K562 (cell line): ENCODE measurements at regions not wholly inside any gene's neighbourhood (a gene's known extent, or its start where the extent isn't known, plus 50 kb on each side); places are given as distances from the start of the nearest gene placed in this dataset.

Experiments used
- ATAC-seq: fragments of 200-7000 bp; cut with Tn5 transposase; 3 replicates; pipeline ENCODE4 v1.9.1; 2020; ENCODE audit warnings: moderate library complexity
- BruUV-seq: library from RNA; stranded (reverse); fragments of 400-500 nt; replicated peaks from 2 replicates; lab custom pipeline; 2021; lab: Mats Ljungman, UMichigan
- CTCF ChIA-PET: fragments of 300-600 bp; formaldehyde crosslinking; extraction: SDS; loops from one replicate; lab custom pipeline; 2021; ENCODE audit warnings: low intra/inter-chr PET ratio; lab: Yijun Ruan, JAX
- POLR2A ChIA-PET: fragments of 300-600, 350-650 bp; sonication (Branson Sonifier 250); formaldehyde crosslinking; extraction: SDS; loops from one replicate; lab custom pipeline; 2021; ENCODE audit warnings: antibody characterized with exemption, inconsistent platforms; lab: Yijun Ruan, JAX
- DNase-seq, 4 experiments: peaks; one replicate each; pipeline versions ENCODE4 v3.0.0 to v3.0.0-alpha.2; 2011 to 2018; ENCODE audit warnings: low spot score in 3 of 4, mixed read lengths in 3 of 4; ENCODE audit errors: extremely low read depth in 1 of 4
- FAIRE-seq: peaks from 2 replicates; lab custom pipeline; 2011; peaks lifted over from hg19 to GRCh38; lab: Jason Lieb, UNC
- H2AFZ ChIP-seq: 2 replicates; pipeline ENCODE4 v1.6.0; 2011; ENCODE audit warnings: low read depth, low read length, control low read depth, inconsistent platforms
- H3K27ac ChIP-seq: fragments of 200-600 bp; 3 replicates; pipeline ENCODE4 v1.8.0; 2011; ENCODE audit warnings: low read depth, mild to moderate bottlenecking, control low read depth, inconsistent platforms, low read length, moderate library complexity, mixed read lengths; ENCODE audit errors: extremely low read depth
- H3K27me3 ChIP-seq, 2 experiments: fragments of 300-600 bp in 1 of 2; 2 replicates in 1 of 2; 3 replicates in 1 of 2; pipeline versions ENCODE4 v1.6.0 to v1.8.0; 2011; ENCODE audit warnings: inconsistent platforms in 2 of 2, low read length in 2 of 2, mild to moderate bottlenecking in 1 of 2, mixed read lengths in 1 of 2, moderate library complexity in 1 of 2; ENCODE audit not compliant: control insufficient read depth in 2 of 2, insufficient read depth in 2 of 2
- H3K36me3 ChIP-seq: fragments of 300-600 bp; 3 replicates; pipeline ENCODE4 v1.8.0; 2011; ENCODE audit warnings: mild to moderate bottlenecking, low read length, inconsistent platforms; ENCODE audit not compliant: control insufficient read depth, insufficient read depth
- H3K4me1 ChIP-seq, 2 experiments: fragments of 200-600 bp in 1 of 2; replicated peaks in 1 of 2; 2 replicates in 1 of 2; 3 replicates in 1 of 2; pipeline versions ENCODE4 v1.5.1 to v1.8.0; 2011; ENCODE audit warnings: inconsistent platforms in 2 of 2, low read length in 2 of 2, mild to moderate bottlenecking in 1 of 2, mixed read lengths in 1 of 2, moderate library complexity in 1 of 2; ENCODE audit not compliant: control insufficient read depth in 2 of 2, insufficient read depth in 2 of 2
- H3K4me2 ChIP-seq: 2 replicates; pipeline ENCODE4 v1.6.1; 2011; ENCODE audit warnings: low read length, control low read depth, inconsistent platforms, mixed read lengths; ENCODE audit not compliant: insufficient read depth
- H3K4me3 ChIP-seq: fragments of 200-600 bp; sonication (generic), shearing (Covaris generic); 2 replicates; pipeline ENCODE4 v1.5.1; 2016; ENCODE audit warnings: control low read depth, inconsistent platforms
- H3K79me2 ChIP-seq: fragments of 200-600 bp; 3 replicates; pipeline ENCODE4 v1.8.0; 2011; ENCODE audit warnings: low read length, inconsistent platforms; ENCODE audit not compliant: control insufficient read depth, insufficient read depth
- H3K9ac ChIP-seq, 2 experiments: 2 replicates each; pipeline versions ENCODE4 v1.6.0 to v1.6.1; 2011; ENCODE audit warnings: low read depth in 2 of 2, low read length in 2 of 2, control low read depth in 1 of 2, inconsistent platforms in 1 of 2, mild to moderate bottlenecking in 1 of 2, mixed read lengths in 1 of 2; ENCODE audit not compliant: insufficient read depth in 1 of 2
- H3K9me1 ChIP-seq: one replicate; pipeline ENCODE4 v1.6.0; 2011; ENCODE audit warnings: inconsistent platforms, mild to moderate bottlenecking, low read length, moderate library complexity; ENCODE audit not compliant: control insufficient read depth, insufficient read depth
- H3K9me3 ChIP-seq: replicated peaks from 2 replicates; pipeline ENCODE4 v1.5.1; 2011; ENCODE audit warnings: low read depth, low read length, inconsistent platforms; ENCODE audit not compliant: control insufficient read depth, insufficient read depth
- H4K20me1 ChIP-seq: replicated peaks from 2 replicates; pipeline ENCODE4 v1.6.1; 2011; ENCODE audit warnings: low read length, inconsistent platforms, mixed read lengths; ENCODE audit not compliant: control insufficient read depth, insufficient read depth
- ETV5 ChIP-seq: sonication (generic); formaldehyde crosslinking; IDR thresholded peaks from 2 replicates; pipeline ENCODE4 v1.4.0; 2020; ENCODE audit warnings: low read depth, mild to moderate bottlenecking, missing genetic modification reagents
- NCOA6 ChIP-seq: fragments of 450-650 bp; IDR thresholded peaks from 2 replicates; pipeline ENCODE4 v1.6.1; 2017; ENCODE audit warnings: mild to moderate bottlenecking
- PHF8 ChIP-seq: fragments of 200-600 bp; sonication (generic); IDR thresholded peaks from 2 replicates; pipeline ENCODE4 v1.6.1; 2012; ENCODE audit warnings: mixed run types, mild to moderate bottlenecking, inconsistent platforms, low read length, moderate library complexity, borderline replicate concordance
- PTTG1 ChIP-seq: fragments of 450-650 bp; IDR thresholded peaks from 2 replicates; pipeline ENCODE4 v1.6.1; 2016; ENCODE audit warnings: low read depth, mild to moderate bottlenecking, missing genetic modification characterization, missing compliant biosample characterization
- WGBS: fragments of 100-300 bp; shearing (Covaris generic); methylation state at CpG from one replicate; pipeline ENCODE4 v1.1.6; 2016; ENCODE audit warnings: low coverage, mixed read lengths; ENCODE audit not compliant: insufficient coverage; ENCODE audit errors: missing lambda C conversion rate; 5-methylcytosine and 5-hydroxymethylcytosine counted together
- in situ Hi-C: fragments of 300-500 bp; cut with MboI; formaldehyde crosslinking; loops from 4 replicates; pipeline ENCODE4 v1.15.0; 2018; ENCODE audit warnings: inconsistent platforms, mixed read lengths
- intact Hi-C: fragments of 100-400 bp; cut with micrococcal nuclease; formaldehyde crosslinking; loops from 2 replicates; pipeline ENCODE4 v1.14.2; 2022
- TF ChIP-seq, protein P1 (sequence below), 2 experiments: fragments of 450-650 bp in 1 of 2; IDR thresholded peaks; 2 replicates each; pipeline ENCODE4 v1.6.1; 2011 to 2017; ENCODE audit warnings: low read depth in 2 of 2, antibody characterized with exemption in 1 of 2, borderline replicate concordance in 1 of 2, low read length in 1 of 2, mild to moderate bottlenecking in 1 of 2, mixed read lengths in 1 of 2; ENCODE audit not compliant: control insufficient read depth in 1 of 2
- TF ChIP-seq, protein P2 (sequence below): fragments of 450-650 bp; IDR thresholded peaks from 2 replicates; pipeline ENCODE4 v1.6.1; 2018; ENCODE audit not compliant: partially characterized antibody
- TF ChIP-seq, protein P3 (sequence below): fragments of 200-800 bp; sonication (Bioruptor generic); IDR thresholded peaks from 2 replicates; pipeline ENCODE4 v1.6.1; 2016; ENCODE audit warnings: missing genetic modification characterization, missing compliant biosample characterization
- TF ChIP-seq, protein P4 (sequence below): fragments of 450-650 bp; formaldehyde crosslinking; IDR thresholded peaks from 2 replicates; pipeline ENCODE4 v1.4.0; 2020; ENCODE audit warnings: mild to moderate bottlenecking, moderate library complexity

DNA sequence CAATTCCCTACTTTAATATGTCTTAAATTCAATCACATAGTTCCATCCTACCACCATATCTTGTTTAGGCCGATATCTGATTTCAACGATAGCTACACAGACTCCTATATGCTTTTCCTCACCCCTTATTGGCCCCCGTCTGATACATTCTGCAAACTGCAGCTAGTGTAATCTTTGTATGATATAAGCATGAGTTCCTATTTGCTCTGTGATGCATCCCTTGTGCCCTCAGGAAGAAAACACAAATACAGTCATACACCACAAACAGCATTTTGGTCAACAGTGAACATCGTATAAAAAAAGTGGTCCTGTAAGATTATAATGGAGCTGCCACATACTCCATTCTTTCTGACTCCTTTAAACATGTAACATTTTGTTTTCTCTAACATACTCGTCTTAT, 837.8 kb upstream of the CDH6 start:
- DNase-seq (no peak), FAIRE-seq (no peak), ATAC-seq (no peak)
- in situ Hi-C loops: no loop called here
- POLR2A ChIA-PET: no interaction called here
- CTCF ChIA-PET: no interaction called here
- intact Hi-C loops: no loop called here
- no peaks in the 10 kb centered on the region for H4K20me1 ChIP-seq
- BruUV-seq: no TSS peak
- no peaks in the 10 kb centered on the region for H3K27me3 ChIP-seq
- H3K9me3 ChIP-seq: no peaks in the 10 kb centered on the region
- H3K4me2 ChIP-seq: no peak overlapping the region
- H3K4me1 ChIP-seq: no peaks in the 10 kb centered on the region
- H3K36me3 ChIP-seq: no peaks in the 10 kb centered on the region
- H3K79me2 ChIP-seq: no peaks in the 10 kb centered on the region
- H3K27ac ChIP-seq: no peak overlapping the region
- no peak overlapping the region for H3K4me3 ChIP-seq
- 0% methylated on average over 5 of the region's 5 CpGs for WGBS
- H3K9ac ChIP-seq: no peak overlapping the region
- no peak overlapping the region for H2AFZ ChIP-seq
- no peaks in the 10 kb centered on the region for H3K9me1 ChIP-seq
- TF ChIP-seq, protein P1, sequence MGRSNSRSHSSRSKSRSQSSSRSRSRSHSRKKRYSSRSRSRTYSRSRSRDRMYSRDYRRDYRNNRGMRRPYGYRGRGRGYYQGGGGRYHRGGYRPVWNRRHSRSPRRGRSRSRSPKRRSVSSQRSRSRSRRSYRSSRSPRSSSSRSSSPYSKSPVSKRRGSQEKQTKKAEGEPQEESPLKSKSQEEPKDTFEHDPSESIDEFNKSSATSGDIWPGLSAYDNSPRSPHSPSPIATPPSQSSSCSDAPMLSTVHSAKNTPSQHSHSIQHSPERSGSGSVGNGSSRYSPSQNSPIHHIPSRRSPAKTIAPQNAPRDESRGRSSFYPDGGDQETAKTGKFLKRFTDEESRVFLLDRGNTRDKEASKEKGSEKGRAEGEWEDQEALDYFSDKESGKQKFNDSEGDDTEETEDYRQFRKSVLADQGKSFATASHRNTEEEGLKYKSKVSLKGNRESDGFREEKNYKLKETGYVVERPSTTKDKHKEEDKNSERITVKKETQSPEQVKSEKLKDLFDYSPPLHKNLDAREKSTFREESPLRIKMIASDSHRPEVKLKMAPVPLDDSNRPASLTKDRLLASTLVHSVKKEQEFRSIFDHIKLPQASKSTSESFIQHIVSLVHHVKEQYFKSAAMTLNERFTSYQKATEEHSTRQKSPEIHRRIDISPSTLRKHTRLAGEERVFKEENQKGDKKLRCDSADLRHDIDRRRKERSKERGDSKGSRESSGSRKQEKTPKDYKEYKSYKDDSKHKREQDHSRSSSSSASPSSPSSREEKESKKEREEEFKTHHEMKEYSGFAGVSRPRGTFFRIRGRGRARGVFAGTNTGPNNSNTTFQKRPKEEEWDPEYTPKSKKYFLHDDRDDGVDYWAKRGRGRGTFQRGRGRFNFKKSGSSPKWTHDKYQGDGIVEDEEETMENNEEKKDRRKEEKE (IDR thresholded peaks at IDR 0.05; ENCODE audit: borderline replicate concordance in 1 of 2, control insufficient read depth in 1 of 2, low read depth in 2 of 2, low read length in 1 of 2): no peak
- TF ChIP-seq, protein P2, sequence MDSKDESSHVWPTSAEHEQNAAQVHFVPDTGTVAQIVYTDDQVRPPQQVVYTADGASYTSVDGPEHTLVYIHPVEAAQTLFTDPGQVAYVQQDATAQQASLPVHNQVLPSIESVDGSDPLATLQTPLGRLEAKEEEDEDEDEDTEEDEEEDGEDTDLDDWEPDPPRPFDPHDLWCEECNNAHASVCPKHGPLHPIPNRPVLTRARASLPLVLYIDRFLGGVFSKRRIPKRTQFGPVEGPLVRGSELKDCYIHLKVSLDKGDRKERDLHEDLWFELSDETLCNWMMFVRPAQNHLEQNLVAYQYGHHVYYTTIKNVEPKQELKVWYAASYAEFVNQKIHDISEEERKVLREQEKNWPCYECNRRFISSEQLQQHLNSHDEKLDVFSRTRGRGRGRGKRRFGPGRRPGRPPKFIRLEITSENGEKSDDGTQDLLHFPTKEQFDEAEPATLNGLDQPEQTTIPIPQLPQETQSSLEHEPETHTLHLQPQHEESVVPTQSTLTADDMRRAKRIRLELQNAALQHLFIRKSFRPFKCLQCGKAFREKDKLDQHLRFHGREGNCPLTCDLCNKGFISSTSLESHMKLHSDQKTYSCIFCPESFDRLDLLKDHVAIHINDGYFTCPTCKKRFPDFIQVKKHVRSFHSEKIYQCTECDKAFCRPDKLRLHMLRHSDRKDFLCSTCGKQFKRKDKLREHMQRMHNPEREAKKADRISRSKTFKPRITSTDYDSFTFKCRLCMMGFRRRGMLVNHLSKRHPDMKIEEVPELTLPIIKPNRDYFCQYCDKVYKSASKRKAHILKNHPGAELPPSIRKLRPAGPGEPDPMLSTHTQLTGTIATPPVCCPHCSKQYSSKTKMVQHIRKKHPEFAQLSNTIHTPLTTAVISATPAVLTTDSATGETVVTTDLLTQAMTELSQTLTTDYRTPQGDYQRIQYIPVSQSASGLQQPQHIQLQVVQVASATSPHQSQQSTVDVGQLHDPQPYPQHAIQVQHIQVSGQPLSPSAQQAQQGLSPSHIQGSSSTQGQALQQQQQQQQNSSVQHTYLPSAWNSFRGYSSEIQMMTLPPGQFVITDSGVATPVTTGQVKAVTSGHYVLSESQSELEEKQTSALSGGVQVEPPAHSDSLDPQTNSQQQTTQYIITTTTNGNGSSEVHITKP: no peak
- TF ChIP-seq, protein P3, sequence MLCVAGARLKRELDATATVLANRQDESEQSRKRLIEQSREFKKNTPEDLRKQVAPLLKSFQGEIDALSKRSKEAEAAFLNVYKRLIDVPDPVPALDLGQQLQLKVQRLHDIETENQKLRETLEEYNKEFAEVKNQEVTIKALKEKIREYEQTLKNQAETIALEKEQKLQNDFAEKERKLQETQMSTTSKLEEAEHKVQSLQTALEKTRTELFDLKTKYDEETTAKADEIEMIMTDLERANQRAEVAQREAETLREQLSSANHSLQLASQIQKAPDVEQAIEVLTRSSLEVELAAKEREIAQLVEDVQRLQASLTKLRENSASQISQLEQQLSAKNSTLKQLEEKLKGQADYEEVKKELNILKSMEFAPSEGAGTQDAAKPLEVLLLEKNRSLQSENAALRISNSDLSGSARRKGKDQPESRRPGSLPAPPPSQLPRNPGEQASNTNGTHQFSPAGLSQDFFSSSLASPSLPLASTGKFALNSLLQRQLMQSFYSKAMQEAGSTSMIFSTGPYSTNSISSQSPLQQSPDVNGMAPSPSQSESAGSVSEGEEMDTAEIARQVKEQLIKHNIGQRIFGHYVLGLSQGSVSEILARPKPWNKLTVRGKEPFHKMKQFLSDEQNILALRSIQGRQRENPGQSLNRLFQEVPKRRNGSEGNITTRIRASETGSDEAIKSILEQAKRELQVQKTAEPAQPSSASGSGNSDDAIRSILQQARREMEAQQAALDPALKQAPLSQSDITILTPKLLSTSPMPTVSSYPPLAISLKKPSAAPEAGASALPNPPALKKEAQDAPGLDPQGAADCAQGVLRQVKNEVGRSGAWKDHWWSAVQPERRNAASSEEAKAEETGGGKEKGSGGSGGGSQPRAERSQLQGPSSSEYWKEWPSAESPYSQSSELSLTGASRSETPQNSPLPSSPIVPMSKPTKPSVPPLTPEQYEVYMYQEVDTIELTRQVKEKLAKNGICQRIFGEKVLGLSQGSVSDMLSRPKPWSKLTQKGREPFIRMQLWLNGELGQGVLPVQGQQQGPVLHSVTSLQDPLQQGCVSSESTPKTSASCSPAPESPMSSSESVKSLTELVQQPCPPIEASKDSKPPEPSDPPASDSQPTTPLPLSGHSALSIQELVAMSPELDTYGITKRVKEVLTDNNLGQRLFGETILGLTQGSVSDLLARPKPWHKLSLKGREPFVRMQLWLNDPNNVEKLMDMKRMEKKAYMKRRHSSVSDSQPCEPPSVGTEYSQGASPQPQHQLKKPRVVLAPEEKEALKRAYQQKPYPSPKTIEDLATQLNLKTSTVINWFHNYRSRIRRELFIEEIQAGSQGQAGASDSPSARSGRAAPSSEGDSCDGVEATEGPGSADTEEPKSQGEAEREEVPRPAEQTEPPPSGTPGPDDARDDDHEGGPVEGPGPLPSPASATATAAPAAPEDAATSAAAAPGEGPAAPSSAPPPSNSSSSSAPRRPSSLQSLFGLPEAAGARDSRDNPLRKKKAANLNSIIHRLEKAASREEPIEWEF: no peak
- TF ChIP-seq PHF8 (no peak), ETV5 (no peak), NCOA6 (no peak), PTTG1 (tag) (no peak)
- TF ChIP-seq, protein P4, sequence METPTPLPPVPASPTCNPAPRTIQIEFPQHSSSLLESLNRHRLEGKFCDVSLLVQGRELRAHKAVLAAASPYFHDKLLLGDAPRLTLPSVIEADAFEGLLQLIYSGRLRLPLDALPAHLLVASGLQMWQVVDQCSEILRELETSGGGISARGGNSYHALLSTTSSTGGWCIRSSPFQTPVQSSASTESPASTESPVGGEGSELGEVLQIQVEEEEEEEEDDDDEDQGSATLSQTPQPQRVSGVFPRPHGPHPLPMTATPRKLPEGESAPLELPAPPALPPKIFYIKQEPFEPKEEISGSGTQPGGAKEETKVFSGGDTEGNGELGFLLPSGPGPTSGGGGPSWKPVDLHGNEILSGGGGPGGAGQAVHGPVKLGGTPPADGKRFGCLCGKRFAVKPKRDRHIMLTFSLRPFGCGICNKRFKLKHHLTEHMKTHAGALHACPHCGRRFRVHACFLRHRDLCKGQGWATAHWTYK (CRISPR knock-in tag): no peak
